Keratinocyte (primary cell): ENCODE measurements at regions not wholly inside any gene's neighbourhood (a gene's known extent, or its start where the extent isn't known, plus 50 kb on each side); places are given as distances from the start of the nearest gene placed in this dataset.

Experiments used
- DNase-seq: peaks from one replicate; pipeline ENCODE4 v3.0.0-alpha.2; 2011; ENCODE audit warnings: low read depth, missing footprints, low spot score
- FAIRE-seq: peaks from 2 replicates; lab custom pipeline; 2011; peaks lifted over from hg19 to GRCh38; lab: Jason Lieb, UNC
- H2AFZ ChIP-seq: 2 replicates; pipeline ENCODE4 v1.6.0; 2012; ENCODE audit warnings: low read length, control low read depth, inconsistent platforms; ENCODE audit not compliant: control insufficient read depth
- H3K27ac ChIP-seq: 2 replicates; pipeline ENCODE4 v1.5.1; 2011; ENCODE audit warnings: low read length; ENCODE audit not compliant: control insufficient read depth, insufficient read depth
- H3K27me3 ChIP-seq: 3 replicates; pipeline ENCODE4 v1.6.0; 2011; ENCODE audit warnings: low read length; ENCODE audit not compliant: control insufficient read depth, insufficient read depth; ENCODE audit errors: extremely low read depth
- H3K36me3 ChIP-seq, 2 experiments: 2 replicates in 1 of 2; 3 replicates in 1 of 2; pipeline ENCODE4 v1.5.1; 2011; ENCODE audit warnings: low read length in 2 of 2, mild to moderate bottlenecking in 1 of 2; ENCODE audit not compliant: control insufficient read depth in 2 of 2, insufficient read depth in 2 of 2; ENCODE audit errors: extremely low read depth in 1 of 2
- H3K4me1 ChIP-seq: 3 replicates; pipeline ENCODE4 v1.5.1; 2011; ENCODE audit warnings: low read length; ENCODE audit not compliant: control insufficient read depth, insufficient read depth; ENCODE audit errors: extremely low read depth
- H3K4me2 ChIP-seq: 3 replicates; pipeline ENCODE4 v1.6.0; 2011; ENCODE audit warnings: low read depth, low read length; ENCODE audit not compliant: control insufficient read depth, insufficient read depth; ENCODE audit errors: extremely low read depth
- H3K4me3 ChIP-seq, 3 experiments: fragments of 200-600 bp in 1 of 3; sonication (generic) in 1 of 3; 2 replicates in 2 of 3; 3 replicates in 1 of 3; pipeline ENCODE4 v1.5.1; 2011 to 2016; ENCODE audit warnings: low read length in 3 of 3, mild to moderate bottlenecking in 3 of 3, control low read depth in 2 of 3, inconsistent platforms in 1 of 3, low read depth in 1 of 3, mixed read lengths in 1 of 3, mixed run types in 1 of 3, moderate library complexity in 1 of 3; ENCODE audit not compliant: control insufficient read depth in 2 of 3, insufficient read depth in 2 of 3; ENCODE audit errors: extremely low read depth in 1 of 3
- H3K79me2 ChIP-seq: 2 replicates; pipeline ENCODE4 v1.6.0; 2012; ENCODE audit warnings: low read length; ENCODE audit not compliant: control insufficient read depth, insufficient read depth
- H3K9ac ChIP-seq: 3 replicates; pipeline ENCODE4 v1.6.0; 2011; ENCODE audit warnings: low read length; ENCODE audit not compliant: control insufficient read depth, insufficient read depth; ENCODE audit errors: extremely low read depth
- H3K9me1 ChIP-seq: 3 replicates; pipeline ENCODE4 v1.6.0; 2011; ENCODE audit warnings: low read length; ENCODE audit not compliant: control insufficient read depth, insufficient read depth; ENCODE audit errors: extremely low read depth
- H3K9me3 ChIP-seq: 2 replicates; pipeline ENCODE4 v1.5.1; 2012; ENCODE audit warnings: low read depth, low read length; ENCODE audit not compliant: control insufficient read depth
- H4K20me1 ChIP-seq: 3 replicates; pipeline ENCODE4 v1.6.0; 2011; ENCODE audit warnings: low read length; ENCODE audit not compliant: control insufficient read depth, insufficient read depth; ENCODE audit errors: extremely low read depth
- CTCF ChIP-seq, 3 experiments: IDR thresholded peaks in 1 of 3; conservative IDR thresholded peaks in 1 of 3; optimal IDR thresholded peaks in 1 of 3; 2 replicates in 2 of 3; 3 replicates in 1 of 3; pipeline versions ENCODE3 to v1.5.1; 2011; ENCODE audit warnings: low read length in 3 of 3, mild to moderate bottlenecking in 3 of 3, moderate library complexity in 2 of 3, control low read depth in 1 of 3, inconsistent platforms in 1 of 3; ENCODE audit not compliant: insufficient read depth in 2 of 3; ENCODE audit errors: extremely low read depth in 1 of 3
- EZH2 ChIP-seq: IDR thresholded peaks from one replicate; pipeline ENCODE4 v1.6.1; 2012; ENCODE audit warnings: inconsistent platforms, mild to moderate bottlenecking, low read length, moderate library complexity
- dilution Hi-C: fragments of 300-500 bp; cut with MboI; formaldehyde crosslinking; loops from one replicate; pipeline ENCODE4 v1.7.0; 2020; ENCODE audit warnings: low sequenced_read_pairs; ENCODE audit not compliant: extremely low pct_ligation_motif_present

GRCh38 chr3:110583373-110583935 lies 488.2 kb upstream of the NECTIN3 start:
- Histone ChIP-seq H3K4me1 (no peaks in the 10 kb centered on the region), H3K36me3 (no peaks in the 10 kb centered on the region), H3K27ac (no peak overlapping the region), H2AFZ (no peak overlapping the region), H3K9me3 (no peaks in the 10 kb centered on the region), H3K79me2 (no peaks in the 10 kb centered on the region), H3K4me2 (no peak overlapping the region), H3K4me3 (no peak overlapping the region), H3K27me3 (no peaks in the 10 kb centered on the region), H4K20me1 (no peaks in the 10 kb centered on the region), H3K9me1 (no peaks in the 10 kb centered on the region), H3K9ac (no peak overlapping the region)
- TF ChIP-seq CTCF (optimal IDR thresholded peaks at IDR 0.05 in 1 of 3, IDR thresholded peaks at IDR 0.05 in 1 of 3, conservative IDR thresholded peaks at IDR 0.05 in 1 of 3; ENCODE audit: extremely low read depth in 1 of 3, insufficient read depth in 2 of 3, low read length in 3 of 3) (no peak), EZH2 (no peak)
- no peak for FAIRE-seq
- dilution Hi-C loops: no loop called here
- no peak for DNase-seq

GRCh38 chr3:110588906-110589305 lies 482.7 kb upstream of the NECTIN3 start:
- TF ChIP-seq EZH2: no peak
- TF ChIP-seq CTCF (optimal IDR thresholded peaks at IDR 0.05 in 1 of 3, IDR thresholded peaks at IDR 0.05 in 1 of 3, conservative IDR thresholded peaks at IDR 0.05 in 1 of 3; ENCODE audit: extremely low read depth in 1 of 3, insufficient read depth in 2 of 3, low read length in 3 of 3): no peak
- Histone ChIP-seq H3K4me3 (no peak overlapping the region), H3K9me1 (no peaks in the 10 kb centered on the region), H3K36me3 (no peaks in the 10 kb centered on the region), H3K9me3 (no peaks in the 10 kb centered on the region), H3K79me2 (no peaks in the 10 kb centered on the region), H3K27me3 (no peaks in the 10 kb centered on the region), H4K20me1 (no peaks in the 10 kb centered on the region), H3K9ac (no peak overlapping the region), H3K4me1 (no peaks in the 10 kb centered on the region), H3K27ac (no peak overlapping the region), H3K4me2 (no peak overlapping the region), H2AFZ (no peak overlapping the region)
- FAIRE-seq (no peak), DNase-seq (no peak)
- dilution Hi-C loops: no loop called here
